Eye (tissue), 1 donor: ENCODE measurements at regions not wholly inside any gene's neighbourhood (a gene's known extent, or its start where the extent isn't known, plus 50 kb on each side); places are given as distances from the start of the nearest gene placed in this dataset.

Experiments
- DNase-seq: peaks from one replicate; pipeline ENCODE4 v3.0.0-alpha.2; 2015

DNA sequence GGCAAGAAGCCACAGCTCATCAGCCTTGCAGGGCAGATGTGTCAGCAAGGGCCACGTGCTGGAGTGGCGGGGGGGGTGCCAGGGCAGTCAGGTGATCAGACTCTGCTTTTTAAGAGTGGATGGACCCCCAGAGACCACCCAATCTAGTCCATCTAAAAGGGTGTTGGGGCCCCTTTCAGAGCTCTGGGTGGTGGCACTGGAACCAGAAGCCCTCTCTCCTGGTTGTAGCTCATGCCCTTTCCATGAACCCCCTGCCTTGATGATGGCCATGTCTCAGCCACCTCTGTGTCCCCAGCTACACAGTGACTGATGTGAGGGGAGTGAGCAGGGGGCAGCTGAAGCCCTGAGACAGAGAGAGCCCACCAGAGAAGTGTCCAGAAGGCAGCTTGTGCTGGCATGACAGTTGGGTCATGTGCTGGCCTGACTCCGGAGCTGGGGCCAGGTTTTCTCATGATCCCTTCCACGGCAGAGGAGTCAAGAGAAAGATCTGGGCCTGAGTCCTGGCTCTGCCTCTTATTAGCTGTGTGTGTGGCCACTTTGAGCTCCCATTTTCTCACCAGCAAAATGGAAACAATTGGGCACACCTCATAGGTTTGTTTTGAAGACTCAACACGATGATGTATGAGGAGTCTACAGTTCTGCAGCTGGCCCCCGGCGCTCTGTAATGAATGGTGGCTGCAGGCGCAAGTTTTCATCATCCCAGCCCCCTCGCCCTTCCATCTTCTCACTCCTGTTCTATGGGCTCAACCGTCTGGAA is 195.7 kb downstream of the ZFP36L2 start:
- DNase-seq = no peak

DNA sequence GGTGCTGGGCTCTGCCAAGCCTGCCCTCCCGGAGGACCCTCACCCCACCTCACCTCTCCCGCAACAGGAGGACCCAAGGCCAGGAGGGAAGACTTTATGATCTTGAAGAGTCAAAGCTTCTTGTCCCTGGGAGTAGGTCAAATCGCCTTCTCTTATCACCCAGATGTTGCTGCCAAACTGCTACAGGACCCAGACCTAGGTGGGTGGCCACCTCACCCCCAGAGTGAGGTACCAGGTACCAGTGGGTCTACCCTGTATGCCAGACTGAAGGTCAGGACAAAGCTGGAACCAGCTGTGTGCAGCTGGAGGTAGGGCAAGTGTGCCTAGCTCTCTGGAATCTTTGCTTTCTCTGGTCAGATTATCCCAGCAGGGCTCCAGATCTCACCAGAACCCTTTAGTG is 197.2 kb downstream of the ZFP36L2 start:
- DNase-seq = no peak

DNA sequence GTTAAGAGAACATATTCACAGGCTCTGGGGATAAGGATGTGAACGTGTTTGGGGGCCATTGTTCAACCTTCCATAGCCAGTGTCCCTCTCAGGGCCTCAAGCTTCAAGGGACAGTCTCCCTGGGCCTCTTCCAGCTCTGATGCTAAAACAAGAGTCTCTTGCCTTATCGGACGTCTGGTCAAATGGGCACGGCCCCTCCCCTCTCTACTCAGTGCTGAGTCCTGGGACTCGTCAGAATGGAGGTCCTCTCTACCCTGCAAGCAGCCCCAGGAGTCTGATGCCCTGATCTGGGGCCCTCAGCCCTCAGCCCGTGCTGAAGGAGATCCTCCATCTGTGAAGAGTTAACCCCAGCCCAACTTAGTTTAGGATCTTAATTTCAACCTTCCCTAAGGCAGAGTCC is 198.2 kb downstream of the ZFP36L2 start:
- DNase-seq = no peak

DNA sequence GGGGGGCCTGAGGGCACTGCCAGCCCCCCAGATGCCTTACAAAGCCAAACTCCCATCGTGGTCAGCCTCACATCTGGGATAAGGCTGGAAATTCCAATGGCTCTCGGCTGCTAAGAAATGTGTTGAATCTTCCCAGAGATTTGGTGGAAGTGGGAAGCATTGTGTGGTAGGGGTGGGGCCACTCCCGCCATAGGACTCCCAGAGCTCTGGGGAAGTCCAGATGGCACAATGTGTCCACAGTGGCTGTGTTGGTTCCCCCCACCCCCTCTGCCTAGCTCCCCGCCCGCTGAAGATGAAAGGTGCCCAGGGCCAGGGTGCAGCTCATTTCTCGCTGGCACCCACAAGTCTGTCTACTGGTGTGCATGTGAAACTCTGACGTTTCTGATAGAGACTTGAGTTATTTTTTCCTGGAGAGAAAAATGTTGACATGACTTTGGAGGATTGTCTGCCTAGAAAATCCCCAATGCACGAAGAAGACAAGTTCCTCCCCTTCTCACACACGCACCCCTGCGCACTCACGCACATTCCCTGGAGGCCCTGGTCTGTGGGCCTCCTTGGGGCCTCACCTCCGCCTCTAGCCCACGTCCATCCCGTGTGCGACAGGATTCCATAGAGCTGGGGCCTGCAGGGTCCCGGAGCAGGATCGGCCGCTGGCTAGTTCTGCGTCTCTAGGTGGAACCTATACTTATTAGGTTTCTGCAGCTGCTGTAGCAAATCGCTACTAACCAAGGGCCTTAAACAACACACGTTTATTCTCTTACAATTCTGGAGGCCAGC is 199.1 kb downstream of the ZFP36L2 start:
- no peak for DNase-seq

DNA sequence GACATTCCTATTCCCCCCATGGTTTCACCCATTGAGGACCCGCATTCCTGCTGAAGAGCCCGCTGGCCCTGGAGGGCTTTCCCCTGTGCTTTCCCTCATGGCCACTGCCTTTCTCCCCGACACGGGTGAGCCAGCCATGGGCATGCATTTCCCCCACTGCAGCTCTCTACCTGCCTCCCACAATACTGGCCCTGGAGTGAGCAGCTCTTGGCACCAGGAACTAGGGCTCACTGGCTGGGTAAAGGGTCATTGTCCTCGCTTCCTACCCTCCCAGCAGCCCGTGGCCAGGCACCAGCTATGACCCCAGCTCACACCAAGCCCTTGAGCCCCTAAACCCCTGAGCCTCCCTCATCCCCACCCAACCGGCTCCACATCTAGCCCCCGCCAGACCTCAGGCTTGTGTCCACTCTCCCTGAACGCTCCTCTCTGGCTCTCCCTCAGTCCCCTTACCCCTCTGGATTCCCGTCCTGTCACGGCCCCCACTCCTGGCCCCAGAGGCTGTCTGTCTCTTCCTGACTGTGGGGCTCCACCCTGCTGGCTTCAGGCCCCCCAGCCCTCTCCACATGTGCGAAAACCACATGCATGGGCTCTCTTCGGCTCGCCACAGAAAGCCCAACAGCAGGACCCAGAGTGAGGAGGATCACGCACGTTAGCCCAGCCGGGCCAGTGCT is 199.8 kb downstream of the ZFP36L2 start:
- no peak for DNase-seq

DNA sequence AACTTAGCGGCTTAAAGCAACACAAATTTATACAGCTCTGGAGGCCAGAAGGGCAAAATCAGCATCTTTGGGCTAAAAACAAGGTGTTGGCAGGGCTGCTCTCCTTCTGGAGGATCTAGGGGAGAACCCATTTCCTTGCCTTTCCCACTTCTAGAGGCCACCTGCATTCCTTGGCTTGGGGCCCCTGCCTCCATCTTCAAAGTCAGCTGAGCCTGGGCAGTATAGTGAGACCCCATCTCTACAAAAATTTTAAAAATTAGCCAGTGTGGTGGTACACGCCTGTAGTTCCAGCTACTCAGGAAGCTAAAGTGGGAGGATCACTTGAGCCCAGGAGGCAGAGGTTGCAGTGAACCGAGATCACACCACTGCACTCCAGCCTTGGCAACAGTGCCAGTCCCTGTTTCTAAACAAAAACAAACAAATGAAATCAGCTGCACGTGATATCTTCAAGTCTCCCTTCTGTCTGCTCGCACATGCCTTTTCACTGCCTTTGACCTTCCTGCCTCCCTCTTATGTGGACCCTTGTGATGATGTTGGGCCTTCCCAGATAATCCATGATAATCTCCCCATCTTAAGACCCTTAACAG is 200.6 kb downstream of the ZFP36L2 start:
- DNase-seq = no peak

DNA sequence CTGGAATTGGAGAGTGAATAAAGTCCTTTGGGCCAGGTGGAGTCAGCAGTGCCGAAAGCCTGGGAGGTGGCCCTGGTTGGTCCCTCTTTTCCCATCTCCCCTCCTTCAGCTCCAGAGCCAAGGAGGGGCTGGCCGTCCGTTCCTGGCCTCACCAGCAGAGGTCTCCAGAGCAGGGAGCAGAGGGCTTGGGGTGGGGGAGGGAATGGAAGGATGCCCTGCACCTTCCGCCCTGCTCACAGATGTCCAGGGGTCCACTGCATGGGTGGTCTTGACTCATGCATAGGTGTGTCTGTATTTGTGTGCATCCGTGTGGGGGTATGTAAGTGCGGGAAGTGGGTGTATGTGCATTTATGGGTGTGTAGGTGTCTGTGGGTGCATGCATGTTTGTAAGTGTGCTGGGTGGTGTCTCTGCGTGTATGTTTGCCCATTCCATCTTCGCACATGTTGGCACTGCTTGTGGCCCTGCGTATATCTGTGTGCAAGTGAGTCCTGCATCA is 201.8 kb downstream of the ZFP36L2 start:
- peak; percentile 82 for DNase-seq

DNA sequence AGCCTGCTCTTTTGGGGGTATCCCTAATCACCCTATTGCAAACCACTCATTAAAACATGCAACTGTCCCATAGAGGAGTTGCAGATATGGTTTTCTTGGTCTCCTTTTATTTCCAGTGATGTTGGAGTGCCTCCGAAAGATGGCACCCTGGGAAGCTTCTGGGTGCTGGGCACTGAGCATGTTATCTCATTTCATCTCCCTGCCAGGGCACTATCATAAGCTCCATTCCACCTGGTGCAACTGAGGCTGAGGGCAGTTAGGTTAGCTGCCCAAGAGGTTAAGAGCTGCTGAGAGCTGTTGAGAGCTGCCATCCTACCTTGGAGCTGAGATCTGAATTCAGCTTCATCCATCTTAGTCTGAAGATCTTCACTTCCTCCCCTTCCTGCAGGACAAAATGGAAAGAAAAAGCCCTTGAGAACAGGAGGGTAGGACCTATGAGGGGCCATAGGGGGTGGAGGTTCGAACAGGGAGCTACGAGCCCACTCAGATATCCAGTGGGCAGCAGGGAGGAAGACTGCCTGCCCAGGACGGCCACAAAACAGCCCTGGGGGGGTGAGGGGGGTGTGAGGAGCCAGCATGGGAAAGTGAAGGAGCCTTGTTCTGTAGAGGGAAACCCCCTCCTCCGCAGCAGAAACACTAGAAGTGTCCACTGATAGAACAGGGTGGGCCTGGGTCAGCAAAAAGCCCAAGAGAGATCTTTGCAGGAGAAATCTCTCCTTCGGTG is 202.5 kb downstream of the ZFP36L2 start:
- DNase-seq = no peak

DNA sequence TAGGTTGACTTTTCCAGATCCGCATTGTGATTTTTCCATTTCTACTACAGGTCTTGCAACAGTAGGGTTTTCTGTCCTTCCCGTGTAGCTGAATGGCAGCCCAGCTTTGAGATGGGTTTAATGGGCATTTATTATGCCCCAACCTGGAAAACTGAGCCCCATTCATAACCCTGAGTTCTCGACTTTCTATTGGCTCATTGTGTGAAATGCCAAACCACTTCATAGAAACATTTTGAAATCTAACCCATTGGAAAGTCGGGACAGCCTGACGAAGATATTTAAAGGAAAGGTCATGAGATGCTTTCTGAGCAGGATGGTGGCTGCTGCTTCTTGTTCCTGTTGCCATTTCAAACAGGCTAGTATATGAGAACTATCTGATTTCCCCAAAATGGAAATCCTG is 203.5 kb downstream of the ZFP36L2 start:
- DNase-seq = no peak

DNA sequence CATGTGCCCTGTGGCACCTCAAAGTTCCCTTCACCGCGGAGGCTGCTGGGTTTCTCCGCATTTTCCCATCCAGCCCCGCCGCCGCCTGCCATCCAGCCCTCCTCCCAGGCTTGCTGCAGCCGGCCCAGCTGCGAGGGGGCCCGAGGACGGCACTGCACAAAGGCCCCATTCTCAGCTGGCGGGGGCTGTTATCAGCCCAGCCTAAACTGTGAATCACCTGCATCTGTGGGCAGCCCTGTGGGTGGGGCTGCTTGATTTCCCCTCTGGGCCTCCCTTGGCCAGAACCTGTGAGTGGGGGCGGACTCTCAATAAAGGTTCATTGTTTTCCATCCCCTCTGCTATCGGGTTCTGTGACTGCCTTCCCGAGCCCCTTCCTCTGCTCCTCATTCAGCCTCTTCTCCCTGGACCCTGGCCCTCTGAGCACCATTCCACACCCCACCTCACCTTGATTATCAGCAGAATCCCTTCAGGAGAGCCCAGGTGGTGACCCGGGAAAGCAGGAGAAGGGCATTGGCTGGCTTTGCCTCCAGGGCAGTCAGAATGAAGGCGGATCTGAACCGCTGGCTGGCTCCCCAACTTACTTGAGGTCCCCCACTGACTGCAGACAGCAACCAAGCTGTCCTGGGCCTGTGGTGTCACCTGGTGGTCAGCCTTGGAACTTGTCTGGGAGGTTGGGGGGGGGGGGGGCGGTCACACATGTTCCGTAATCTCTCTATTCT is 204.5 kb downstream of the ZFP36L2 start:
- DNase-seq = no peak

DNA sequence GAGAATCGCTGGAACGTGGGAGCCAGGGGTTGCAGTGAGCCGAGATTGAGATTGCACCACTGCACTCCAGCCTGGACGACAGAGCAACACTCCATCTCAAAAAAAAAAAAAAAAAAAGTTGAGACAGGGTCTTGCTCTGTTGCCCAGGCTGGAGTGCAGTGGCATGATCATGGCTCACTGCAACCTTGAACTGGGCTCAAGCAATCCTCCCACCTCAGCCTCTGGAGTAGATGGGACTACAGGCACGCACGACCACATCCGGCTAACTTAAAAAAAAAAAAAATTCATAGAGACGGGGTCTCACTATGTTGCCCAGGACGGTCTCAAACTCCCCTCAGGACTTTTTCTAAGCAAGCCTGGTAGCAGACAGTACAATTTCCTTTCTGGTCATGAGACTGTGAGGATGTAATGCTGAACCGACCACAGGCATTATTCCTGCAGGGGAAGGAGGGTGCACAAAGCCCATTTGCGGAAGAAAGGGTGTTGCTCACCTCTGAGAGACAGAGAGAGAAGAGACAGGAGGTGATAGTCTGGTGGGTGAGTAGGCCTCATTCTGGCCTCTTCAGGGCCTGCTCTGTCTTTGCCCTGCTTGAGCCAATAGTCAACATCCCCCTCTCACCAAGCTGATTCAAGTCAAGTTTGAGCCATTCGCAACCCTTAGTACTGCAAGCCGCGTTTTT is 205.3 kb downstream of the ZFP36L2 start:
- DNase-seq = no peak

DNA sequence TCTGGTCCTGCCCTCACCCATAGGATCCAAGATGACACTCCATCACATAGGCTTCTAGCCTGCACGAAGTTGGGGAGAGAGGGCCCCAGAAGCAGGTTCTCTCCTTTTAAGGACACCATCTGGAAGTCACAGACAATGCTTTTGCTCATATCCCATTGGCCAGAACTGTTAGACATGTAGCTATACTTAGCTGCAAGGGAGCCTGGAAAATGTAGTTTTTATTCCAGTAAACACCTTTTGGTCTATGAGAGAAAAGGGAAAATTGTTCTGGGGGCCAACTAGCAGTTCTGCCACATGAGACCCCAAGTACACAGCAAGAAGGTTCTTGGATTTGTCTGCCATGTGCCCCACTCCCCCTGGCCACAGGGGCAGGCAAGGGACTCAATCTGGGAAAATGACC is 206.1 kb downstream of the ZFP36L2 start:
- DNase-seq = no peak

DNA sequence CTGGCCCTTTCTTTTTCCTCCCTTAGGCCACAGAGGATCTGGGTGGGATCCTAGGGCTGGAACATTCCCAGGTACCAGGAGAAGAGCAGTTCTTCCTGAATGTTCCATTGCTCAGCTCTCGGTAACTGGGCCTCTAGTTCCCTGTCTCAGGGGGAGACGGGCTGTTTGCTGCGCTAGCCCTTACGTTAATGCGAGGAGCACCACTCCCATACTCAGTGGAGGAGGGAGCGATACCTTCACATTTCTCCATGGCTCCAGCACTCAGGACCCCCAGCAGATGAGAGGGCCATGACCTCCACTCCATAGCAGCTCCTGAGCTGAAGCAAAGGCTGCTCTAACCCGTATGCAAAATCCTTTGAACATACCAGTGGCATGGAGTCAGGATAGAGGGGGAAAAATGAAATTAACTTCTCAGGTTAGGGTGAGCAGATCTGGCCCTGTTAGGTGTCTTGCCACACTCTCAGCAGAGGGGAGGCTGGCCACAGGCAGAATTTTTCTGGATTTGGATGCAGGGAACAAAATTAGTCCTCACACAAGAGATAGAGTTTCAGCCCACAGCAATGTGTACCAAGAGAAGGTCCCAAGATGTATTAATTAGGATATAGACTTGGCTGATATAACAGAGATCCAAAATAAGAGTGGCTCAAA is 206.7 kb downstream of the ZFP36L2 start:
- no peak for DNase-seq

DNA sequence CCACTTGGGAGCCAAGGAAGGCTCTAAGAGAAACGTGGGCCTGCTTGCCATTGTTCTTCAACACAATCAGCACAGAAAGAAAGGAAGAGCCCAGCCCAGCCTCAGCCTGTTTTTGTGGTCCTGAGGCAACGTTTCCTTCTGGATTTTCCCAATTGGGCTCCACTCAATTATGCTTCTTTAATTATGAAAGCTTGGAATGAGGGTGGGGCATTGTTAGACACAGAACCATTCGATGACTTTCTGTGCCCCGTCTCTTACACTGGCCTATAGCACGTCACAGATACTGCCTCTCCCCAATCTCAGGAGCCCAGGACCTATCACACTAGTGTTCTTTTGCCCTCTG is 207.4 kb downstream of the ZFP36L2 start:
- no peak for DNase-seq

DNA sequence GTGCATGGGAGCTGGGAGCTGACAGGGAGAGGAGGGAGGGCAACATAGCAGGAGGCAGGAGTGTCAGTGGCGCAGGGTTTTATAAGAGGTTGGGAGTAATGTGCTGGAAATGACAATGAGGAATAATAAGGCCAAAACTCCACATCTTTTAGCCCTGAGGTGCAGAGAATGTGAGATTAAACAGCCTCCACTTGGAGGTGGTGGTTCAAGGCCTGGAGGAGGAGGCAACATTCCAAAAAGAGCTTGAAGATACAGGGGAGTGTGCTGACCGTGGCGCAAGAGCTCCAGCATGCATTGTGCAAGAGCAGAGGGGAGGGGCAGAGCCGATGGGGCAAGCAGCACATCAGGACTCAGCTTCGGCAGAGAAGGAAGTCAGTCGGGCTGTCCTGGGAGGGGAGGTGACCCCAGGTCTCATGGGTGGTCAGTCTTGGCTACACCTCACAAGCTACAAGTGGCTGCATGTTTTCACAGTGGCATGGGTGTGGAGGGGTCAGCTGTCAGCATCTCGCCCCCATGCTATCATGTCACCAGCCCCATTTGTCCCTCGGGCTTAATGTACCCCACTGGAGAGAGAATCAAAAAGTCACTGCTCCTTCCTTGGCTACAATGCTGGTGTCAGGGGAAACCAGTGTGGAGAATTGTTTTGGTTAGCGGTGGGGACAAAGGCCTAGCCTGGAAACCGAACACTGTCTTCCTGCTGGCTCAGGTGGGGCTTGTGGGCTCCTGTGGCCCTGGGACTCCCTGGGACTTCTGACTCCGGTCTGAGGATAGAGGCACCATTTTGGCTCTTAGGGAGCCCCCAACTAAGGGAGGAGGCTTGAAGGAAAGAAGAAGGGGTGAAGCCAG is 208.0 kb downstream of the ZFP36L2 start:
- no peak for DNase-seq

DNA sequence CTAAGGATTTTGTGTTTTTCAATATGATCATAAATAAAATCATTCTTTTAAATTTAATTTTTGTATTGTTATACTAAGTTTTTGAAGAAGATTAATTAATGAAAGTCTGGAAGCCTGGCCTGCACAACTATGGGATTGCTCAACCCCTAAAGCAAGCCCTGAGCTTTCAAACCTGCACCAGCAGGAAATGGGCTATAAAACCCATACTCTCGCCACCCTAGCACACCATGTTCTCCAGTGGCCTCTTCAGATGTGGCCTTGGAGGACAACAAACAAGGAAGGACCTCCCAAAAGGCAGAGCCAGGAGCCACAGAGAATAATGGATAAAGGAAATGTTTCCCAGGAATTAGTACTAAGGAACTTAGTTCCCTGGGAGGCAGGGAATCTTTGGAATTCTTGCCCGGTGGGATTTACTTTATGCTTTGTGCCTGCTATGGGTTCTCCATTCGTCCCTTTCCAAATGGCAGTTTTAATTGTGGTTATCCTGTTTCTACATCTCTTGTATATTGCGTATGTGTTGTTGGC is 212.5 kb downstream of the ZFP36L2 start:
- no peak for DNase-seq

DNA sequence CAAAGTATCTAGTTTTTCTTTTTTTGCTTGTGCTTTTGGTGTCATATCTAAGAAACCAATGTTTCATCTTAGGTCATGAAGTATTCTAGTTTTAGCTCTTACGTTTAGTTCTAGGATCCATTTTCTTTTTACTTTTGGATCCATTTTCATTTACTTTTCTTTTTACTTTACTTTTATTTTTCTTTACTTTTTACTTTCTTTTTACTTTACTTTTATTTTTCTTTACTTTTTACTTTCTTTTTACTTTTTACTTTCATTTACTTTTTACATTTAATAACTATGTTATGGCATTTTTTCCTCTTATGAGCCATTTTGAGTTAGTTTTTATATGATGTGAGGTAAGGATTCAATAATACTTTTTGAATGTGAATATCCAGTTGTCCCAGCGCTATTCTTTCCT is 213.4 kb downstream of the ZFP36L2 start:
- DNase-seq = no peak

DNA sequence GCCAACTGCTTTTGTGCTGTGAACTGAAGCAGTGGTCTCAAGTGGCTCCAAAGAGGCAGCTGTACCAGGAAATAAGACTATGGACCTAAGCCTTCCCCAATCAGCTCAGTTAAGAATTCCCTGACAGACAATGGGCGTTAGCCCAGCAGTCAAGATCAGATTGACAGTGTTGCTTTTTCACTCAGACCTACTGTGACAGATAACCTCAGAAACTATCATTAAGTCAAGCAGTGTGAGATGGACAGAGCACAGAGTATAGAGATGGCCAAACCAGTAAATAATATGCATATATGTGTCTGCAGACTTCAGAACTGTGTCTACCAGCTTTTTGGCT is 215.3 kb downstream of the ZFP36L2 start:
- DNase-seq = no peak

DNA sequence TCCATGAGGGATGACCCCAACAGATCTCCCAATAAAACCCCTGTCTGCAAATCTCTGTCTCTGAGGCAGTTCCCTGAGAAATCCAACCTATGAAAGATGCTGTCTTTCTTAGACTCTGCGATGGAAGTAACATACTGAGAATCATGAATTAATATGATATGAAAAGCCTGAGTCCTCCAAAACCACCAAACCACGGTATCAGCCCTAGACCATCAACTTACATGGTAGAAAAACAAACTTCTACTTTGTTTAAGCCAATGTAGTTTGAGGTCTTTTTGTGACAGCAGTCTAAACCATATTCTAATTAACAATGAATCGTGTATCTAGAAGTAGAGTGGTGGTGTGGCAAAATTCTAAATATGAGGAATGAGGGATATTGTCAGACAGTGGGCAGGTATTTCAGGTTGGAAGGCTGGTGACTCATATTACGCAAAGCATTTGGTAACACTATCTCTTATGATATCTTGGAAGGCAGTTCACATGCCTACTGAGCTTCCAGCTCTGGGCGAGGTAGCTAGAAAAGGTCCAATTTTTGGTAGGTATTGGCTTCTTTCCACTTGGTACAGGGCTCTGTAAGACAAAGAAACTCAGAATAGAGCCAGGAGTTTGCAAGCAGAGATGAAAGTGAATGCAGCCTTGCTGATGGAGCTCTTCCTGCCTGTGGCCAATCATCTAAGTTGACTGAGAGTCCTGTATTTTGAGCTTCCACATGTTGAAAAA is 215.8 kb downstream of the ZFP36L2 start:
- no peak for DNase-seq
